DND-41 (cell line): ENCODE measurements at regions not wholly inside any gene's neighbourhood (a gene's known extent, or its start where the extent isn't known, plus 50 kb on each side); places are given as distances from the start of the nearest gene placed in this dataset.

ENCODE experiments used
- CTCF ChIP-seq: IDR thresholded peaks from 2 replicates; pipeline ENCODE4 v1.5.1; 2012; ENCODE audit warnings: borderline replicate concordance, low read length, moderate library complexity, mild to moderate bottlenecking; ENCODE audit not compliant: poor library complexity, severe bottlenecking; ENCODE audit errors: extremely low read depth
- EZH2 ChIP-seq: IDR thresholded peaks from 3 replicates; pipeline ENCODE4 v1.6.1; 2012; ENCODE audit warnings: borderline replicate concordance, low read depth, mild to moderate bottlenecking, moderate library complexity, low read length, inconsistent platforms; ENCODE audit not compliant: severe bottlenecking

DNA sequence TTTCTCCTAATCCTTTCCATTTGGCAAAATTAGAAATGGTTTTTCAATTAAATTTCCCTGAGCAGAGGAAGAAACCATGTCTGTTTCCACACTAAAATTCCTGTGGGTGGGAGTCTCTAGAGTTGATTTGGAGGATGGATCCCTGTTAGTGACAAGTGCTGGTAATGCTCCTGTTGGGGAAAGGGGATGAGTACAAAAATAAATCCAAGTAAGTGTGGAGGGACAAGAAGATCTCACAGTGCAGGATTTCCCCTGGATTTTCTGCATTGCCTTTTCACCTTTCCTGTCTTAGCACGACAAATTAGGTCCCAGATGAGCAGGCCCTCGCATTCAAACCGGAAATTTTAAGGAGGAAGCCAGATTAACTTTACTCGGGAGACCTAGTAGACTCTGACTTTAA lies 107.5 kb downstream of the DAD1 start:
- TF ChIP-seq CTCF, result no peak
- TF ChIP-seq EZH2, result no peak
